DND-41 (cell line): ENCODE measurements at regions not wholly inside any gene's neighbourhood (a gene's known extent, or its start where the extent isn't known, plus 50 kb on each side); places are given as distances from the start of the nearest gene placed in this dataset.

Experiments
- EZH2 ChIP-seq: IDR thresholded peaks from 3 replicates; pipeline ENCODE4 v1.6.1; 2012; ENCODE audit warnings: borderline replicate concordance, low read depth, mild to moderate bottlenecking, moderate library complexity, low read length, inconsistent platforms; ENCODE audit not compliant: severe bottlenecking
- TF ChIP-seq, protein P1 (sequence below): IDR thresholded peaks from 2 replicates; pipeline ENCODE4 v1.5.1; 2012; ENCODE audit warnings: borderline replicate concordance, low read length, moderate library complexity, mild to moderate bottlenecking; ENCODE audit not compliant: poor library complexity, severe bottlenecking; ENCODE audit errors: extremely low read depth

- TF ChIP-seq EZH2 = no peak
- TF ChIP-seq, protein P1, sequence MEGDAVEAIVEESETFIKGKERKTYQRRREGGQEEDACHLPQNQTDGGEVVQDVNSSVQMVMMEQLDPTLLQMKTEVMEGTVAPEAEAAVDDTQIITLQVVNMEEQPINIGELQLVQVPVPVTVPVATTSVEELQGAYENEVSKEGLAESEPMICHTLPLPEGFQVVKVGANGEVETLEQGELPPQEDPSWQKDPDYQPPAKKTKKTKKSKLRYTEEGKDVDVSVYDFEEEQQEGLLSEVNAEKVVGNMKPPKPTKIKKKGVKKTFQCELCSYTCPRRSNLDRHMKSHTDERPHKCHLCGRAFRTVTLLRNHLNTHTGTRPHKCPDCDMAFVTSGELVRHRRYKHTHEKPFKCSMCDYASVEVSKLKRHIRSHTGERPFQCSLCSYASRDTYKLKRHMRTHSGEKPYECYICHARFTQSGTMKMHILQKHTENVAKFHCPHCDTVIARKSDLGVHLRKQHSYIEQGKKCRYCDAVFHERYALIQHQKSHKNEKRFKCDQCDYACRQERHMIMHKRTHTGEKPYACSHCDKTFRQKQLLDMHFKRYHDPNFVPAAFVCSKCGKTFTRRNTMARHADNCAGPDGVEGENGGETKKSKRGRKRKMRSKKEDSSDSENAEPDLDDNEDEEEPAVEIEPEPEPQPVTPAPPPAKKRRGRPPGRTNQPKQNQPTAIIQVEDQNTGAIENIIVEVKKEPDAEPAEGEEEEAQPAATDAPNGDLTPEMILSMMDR = no peak
Observed at GRCh38 chr3:181794011-181794790, 82.5 kb downstream of the SOX2 start.
